Naive thymus-derived CD4-positive, alpha-beta T cell (primary cell): ENCODE measurements at regions not wholly inside any gene's neighbourhood (a gene's known extent, or its start where the extent isn't known, plus 50 kb on each side); places are given as distances from the start of the nearest gene placed in this dataset.

ENCODE experiments used
- ATAC-seq: fragments of 150-1000 bp; cut with Tn5 transposase; 2 replicates; pipeline ENCODE4 v1.10.0; 2021; ENCODE audit warnings: mild to moderate bottlenecking, moderate library complexity
- CTCF ChIA-PET: fragments of 350-600 bp; sonication (Branson Sonifier 250); formaldehyde crosslinking; loops from one replicate; lab custom pipeline; 2021; ENCODE audit warnings: antibody characterized with exemption; lab: Charles Lee
- POLR2A ChIA-PET: fragments of 350-600 bp; sonication (Branson Sonifier 250); formaldehyde crosslinking; loops from one replicate; lab custom pipeline; 2021; ENCODE audit warnings: antibody characterized with exemption, inconsistent platforms; lab: Charles Lee
- DNase-seq, 9 donors: peaks; one replicate each; pipeline versions ENCODE4 v3.0.0 to v3.0.0-alpha.2; 2020 to 2022; ENCODE audit warnings: mixed read lengths in 1 of 9
- H3K27ac ChIP-seq: one replicate; pipeline ENCODE4 v1.7.0; 2013; ENCODE audit warnings: mild to moderate bottlenecking, low read depth, low read length, moderate library complexity
- H3K27me3 ChIP-seq, 2 donors: one replicate each; pipeline ENCODE4 v1.7.0; 2013; ENCODE audit warnings: low read length in 2 of 2, mild to moderate bottlenecking in 2 of 2, moderate library complexity in 2 of 2; ENCODE audit not compliant: control insufficient read depth in 2 of 2, insufficient read depth in 2 of 2
- H3K36me3 ChIP-seq, 3 experiments: 1 replicate in 2 of 3; 2 replicates in 1 of 3; pipeline ENCODE4 v1.7.0; 2013; ENCODE audit warnings: low read length in 3 of 3, mild to moderate bottlenecking in 3 of 3, moderate library complexity in 1 of 3; ENCODE audit not compliant: insufficient read depth in 3 of 3, control insufficient read depth in 2 of 3
- H3K4me1 ChIP-seq, 2 donors: one replicate each; pipeline ENCODE4 v1.7.0; 2013; ENCODE audit warnings: low read length in 2 of 2, mild to moderate bottlenecking in 2 of 2, moderate library complexity in 1 of 2; ENCODE audit not compliant: control insufficient read depth in 2 of 2, insufficient read depth in 2 of 2
- H3K4me3 ChIP-seq: 2 replicates; pipeline ENCODE4 v1.7.0; 2013; ENCODE audit warnings: mild to moderate bottlenecking, low read length
- H3K9me3 ChIP-seq, 3 experiments: 1 replicate in 2 of 3; 2 replicates in 1 of 3; pipeline ENCODE4 v1.7.0; 2013; ENCODE audit warnings: low read length in 3 of 3; ENCODE audit not compliant: control insufficient read depth in 2 of 3
- H3K27ac Mint-ChIP-seq, 9 donors: one replicate each; pipeline ENCODE4 v1.8.0; 2020 to 2022; ENCODE audit warnings: mixed read lengths in 9 of 9, mild to moderate bottlenecking in 8 of 9, moderate library complexity in 5 of 9, inconsistent platforms in 2 of 9
- H3K27me3 Mint-ChIP-seq, 5 donors: one replicate each; pipeline ENCODE4 v1.8.0; 2021 to 2022; ENCODE audit warnings: mixed read lengths in 5 of 5, mild to moderate bottlenecking in 1 of 5
- H3K36me3 Mint-ChIP-seq, 5 donors: one replicate each; pipeline ENCODE4 v1.8.0; 2020 to 2022; ENCODE audit warnings: mixed read lengths in 5 of 5, mild to moderate bottlenecking in 3 of 5, inconsistent platforms in 1 of 5
- H3K4me1 Mint-ChIP-seq, 7 donors: one replicate each; pipeline ENCODE4 v1.8.0; 2020 to 2022; ENCODE audit warnings: mixed read lengths in 7 of 7, mild to moderate bottlenecking in 3 of 7, inconsistent platforms in 1 of 7
- H3K4me3 Mint-ChIP-seq, 10 donors: one replicate each; pipeline ENCODE4 v1.8.0; 2020 to 2022; ENCODE audit warnings: mild to moderate bottlenecking in 10 of 10, mixed read lengths in 10 of 10, moderate library complexity in 6 of 10, inconsistent platforms in 2 of 10
- H3K9me3 Mint-ChIP-seq, 11 donors: one replicate each; pipeline ENCODE4 v1.8.0; 2020 to 2022; ENCODE audit warnings: mixed read lengths in 11 of 11, mild to moderate bottlenecking in 4 of 11, inconsistent platforms in 1 of 11, moderate library complexity in 1 of 11
- intact Hi-C, 2 donors: fragments of 100-400 bp; cut with micrococcal nuclease; formaldehyde crosslinking; loops; one replicate each; pipeline ENCODE4 v1.15.1; 2023

DNA sequence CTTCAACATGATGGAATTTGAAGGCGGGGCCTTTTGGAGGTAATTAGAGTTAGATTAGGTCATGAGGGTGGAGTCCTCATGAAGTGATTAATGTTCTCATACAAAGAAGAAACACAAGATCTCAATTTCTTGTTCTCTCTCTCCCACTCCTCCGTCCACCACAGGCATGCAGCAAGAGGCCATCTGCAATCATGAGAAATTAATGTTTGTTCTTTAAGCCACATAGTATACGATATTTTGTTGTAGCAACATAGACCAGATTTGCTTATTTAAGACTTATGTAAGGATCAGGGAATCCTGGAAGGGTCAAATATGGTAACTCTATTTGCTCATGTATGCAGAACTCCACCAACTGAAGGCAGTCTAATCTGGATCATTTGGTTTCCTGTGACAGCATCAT lies 429.0 kb downstream of the LRIG3 start:
- CTCF ChIA-PET, result no interaction called here
- Histone ChIP-seq H3K27me3 (no peaks in the 10 kb centered on the region), H3K36me3 (no peaks in the 10 kb centered on the region), H3K9me3 (no peaks in the 10 kb centered on the region), H3K4me1 (no peaks in the 10 kb centered on the region), H3K27ac (no peak overlapping the region), H3K4me3 (no peak overlapping the region)
- no peak overlapping the region for H3K27ac Mint-ChIP-seq
- H3K9me3 Mint-ChIP-seq, result peaks cover 0 to 5% (median 0%) of the 10 kb centered on the region in 11 donors
- H3K27me3 Mint-ChIP-seq, result peaks cover 0 to 7% (median 0%) of the 10 kb centered on the region in 5 donors
- no peak for ATAC-seq
- intact Hi-C loops, result no loop called here
- no peak overlapping the region for H3K4me3 Mint-ChIP-seq
- POLR2A ChIA-PET, result no interaction called here
- no peaks in the 10 kb centered on the region for H3K36me3 Mint-ChIP-seq
- H3K4me1 Mint-ChIP-seq, result no peaks in the 10 kb centered on the region
- DNase-seq, result no peak

DNA sequence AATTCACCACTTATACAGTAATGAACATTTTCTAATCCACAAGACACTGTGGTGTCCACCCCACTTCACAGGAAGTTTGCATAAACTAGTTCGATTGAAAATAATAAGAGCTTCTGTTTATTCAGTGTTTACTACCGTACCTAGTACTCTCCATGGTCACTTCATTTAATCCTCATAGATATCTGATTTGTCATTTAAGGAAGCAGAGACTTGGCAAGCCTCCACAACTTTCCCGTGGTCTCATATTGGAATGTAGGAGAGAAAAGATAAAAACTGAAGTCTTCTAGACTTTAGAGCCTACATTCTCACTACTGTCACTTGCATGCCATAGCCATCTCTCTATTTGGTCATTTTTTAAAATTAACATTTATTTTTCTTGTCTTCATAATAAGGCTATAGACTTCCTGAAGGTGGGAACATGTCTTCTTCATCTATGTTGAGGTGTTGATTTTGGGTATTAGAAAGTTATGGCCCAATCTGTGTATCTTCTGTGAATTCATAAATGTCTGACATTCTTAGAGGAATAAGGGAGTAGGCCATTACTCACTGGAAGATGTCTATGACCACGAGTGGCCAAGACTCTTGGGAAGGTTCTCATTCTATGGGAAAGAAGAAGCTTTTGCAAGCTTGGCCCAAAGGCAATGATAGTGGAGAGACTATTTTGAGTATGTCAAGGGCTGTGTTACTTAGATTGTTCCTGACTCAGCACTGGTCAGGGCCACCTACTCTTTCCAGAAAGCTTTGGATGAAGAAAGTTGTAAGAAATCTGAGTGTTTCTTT lies 423.7 kb downstream of the LRIG3 start:
- Histone ChIP-seq H3K27me3 (no peaks in the 10 kb centered on the region), H3K4me3 (no peak overlapping the region), H3K9me3 (no peaks in the 10 kb centered on the region), H3K4me1 (no peaks in the 10 kb centered on the region), H3K27ac (no peak overlapping the region), H3K36me3 (no peaks in the 10 kb centered on the region)
- Mint-ChIP-seq H3K9me3 (peaks cover 0 to 4% (median 0%) of the 10 kb centered on the region in 11 donors), H3K4me3 (no peak overlapping the region), H3K27me3 (peaks cover 0 to 4% (median 0%) of the 10 kb centered on the region in 5 donors), H3K36me3 (no peaks in the 10 kb centered on the region), H3K4me1 (no peaks in the 10 kb centered on the region), H3K27ac (no peak overlapping the region)
- CTCF ChIA-PET, result no interaction called here
- intact Hi-C loops, result no loop called here
- POLR2A ChIA-PET, result no interaction called here
- ATAC-seq (no peak), DNase-seq (no peak)

DNA sequence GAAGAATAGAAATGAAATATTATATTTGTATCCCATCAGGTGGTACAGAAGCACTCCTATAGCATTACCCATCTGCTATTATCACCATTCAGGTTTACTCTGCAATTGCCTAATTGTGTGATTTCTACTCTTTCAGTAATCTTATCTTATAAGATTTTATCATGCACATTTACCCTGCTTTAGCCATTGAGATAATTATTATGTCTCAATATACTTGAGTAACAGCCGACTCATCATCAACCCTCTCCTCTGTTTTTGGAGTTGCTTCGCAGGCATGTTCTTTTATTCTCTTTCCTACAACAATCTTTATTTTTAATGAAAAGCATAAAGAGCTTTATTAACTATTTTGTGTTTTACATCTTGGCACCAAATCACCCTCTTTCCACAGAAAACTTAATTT lies 419.9 kb downstream of the LRIG3 start:
- Mint-ChIP-seq H3K36me3 (no peaks in the 10 kb centered on the region), H3K4me1 (no peaks in the 10 kb centered on the region), H3K4me3 (no peak overlapping the region), H3K9me3 (peaks cover 0 to 4% (median 0%) of the 10 kb centered on the region in 11 donors), H3K27me3 (peaks cover 0 to 4% (median 0%) of the 10 kb centered on the region in 5 donors), H3K27ac (no peak overlapping the region)
- Histone ChIP-seq H3K36me3 (no peaks in the 10 kb centered on the region), H3K9me3 (no peaks in the 10 kb centered on the region), H3K4me3 (no peak overlapping the region), H3K27ac (no peak overlapping the region), H3K4me1 (no peaks in the 10 kb centered on the region), H3K27me3 (no peaks in the 10 kb centered on the region)
- DNase-seq (no peak), ATAC-seq (no peak)
- intact Hi-C loops, result no loop called here
- ChIA-PET CTCF (no interaction called here), POLR2A (no interaction called here)

DNA sequence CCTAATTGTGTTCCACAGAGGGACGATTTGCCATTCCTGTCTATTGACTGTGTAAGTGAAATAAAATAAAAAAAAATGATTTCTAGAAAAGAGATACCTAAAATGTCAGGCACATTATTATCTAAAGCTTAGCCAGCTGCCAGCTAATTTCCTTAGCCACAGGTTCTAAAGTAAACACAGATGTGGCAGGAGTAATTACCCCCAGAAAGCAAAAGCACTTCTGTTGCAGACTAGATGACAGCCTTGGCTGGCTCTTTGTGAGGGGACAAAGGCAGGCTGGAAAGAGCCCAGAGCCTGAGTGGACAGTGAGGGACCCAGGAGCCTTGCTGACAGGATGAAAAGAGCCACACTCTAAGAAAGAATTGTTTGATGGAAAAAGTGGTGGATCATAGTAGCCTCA lies 418.1 kb downstream of the LRIG3 start:
- H3K36me3 ChIP-seq, result no peaks in the 10 kb centered on the region
- ChIA-PET CTCF (no interaction called here), POLR2A (no interaction called here)
- no peak overlapping the region for H3K4me3 ChIP-seq
- intact Hi-C loops, result no loop called here
- no peak overlapping the region for H3K27ac Mint-ChIP-seq
- no peaks in the 10 kb centered on the region for H3K4me1 ChIP-seq
- H3K9me3 Mint-ChIP-seq, result peaks cover 0 to 6% (median 0%) of the 10 kb centered on the region in 11 donors
- no peak overlapping the region for H3K27ac ChIP-seq
- DNase-seq (no peak), ATAC-seq (no peak)
- peaks cover 0 to 4% (median 0%) of the 10 kb centered on the region in 5 donors for H3K27me3 Mint-ChIP-seq
- H3K36me3 Mint-ChIP-seq, result no peaks in the 10 kb centered on the region
- H3K4me1 Mint-ChIP-seq, result no peaks in the 10 kb centered on the region
- H3K4me3 Mint-ChIP-seq, result no peak overlapping the region
- H3K27me3 ChIP-seq, result no peaks in the 10 kb centered on the region
- H3K9me3 ChIP-seq, result no peaks in the 10 kb centered on the region

DNA sequence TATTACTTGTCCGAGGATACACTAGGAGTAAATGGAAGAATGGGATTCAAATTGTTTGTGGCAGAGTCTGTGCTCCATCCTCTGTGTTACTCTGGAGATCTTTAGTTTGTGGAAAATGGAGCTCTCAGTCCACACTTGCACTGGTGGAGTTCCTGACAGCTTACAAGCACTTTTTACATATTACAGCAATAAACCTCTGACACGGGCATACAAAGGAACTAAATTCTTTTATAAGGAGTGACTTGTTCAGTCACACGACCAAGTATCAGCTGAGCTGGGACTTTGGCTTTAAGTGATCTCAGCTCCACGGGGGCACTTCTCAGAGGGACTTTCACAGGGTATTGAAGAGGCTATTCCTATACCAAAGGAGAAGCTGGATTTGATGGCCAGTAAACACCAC lies 417.5 kb downstream of the LRIG3 start:
- no peaks in the 10 kb centered on the region for H3K4me1 Mint-ChIP-seq
- Histone ChIP-seq H3K4me3 (no peak overlapping the region), H3K9me3 (no peaks in the 10 kb centered on the region), H3K27me3 (no peaks in the 10 kb centered on the region), H3K36me3 (no peaks in the 10 kb centered on the region), H3K27ac (no peak overlapping the region), H3K4me1 (no peaks in the 10 kb centered on the region)
- ATAC-seq (no peak), DNase-seq (no peak)
- POLR2A ChIA-PET, result no interaction called here
- H3K9me3 Mint-ChIP-seq, result peaks cover 0 to 6% (median 0%) of the 10 kb centered on the region in 11 donors
- CTCF ChIA-PET, result no interaction called here
- no peak overlapping the region for H3K4me3 Mint-ChIP-seq
- intact Hi-C loops, result no loop called here
- peaks cover 0 to 3% (median 0%) of the 10 kb centered on the region in 5 donors for H3K27me3 Mint-ChIP-seq
- no peaks in the 10 kb centered on the region for H3K36me3 Mint-ChIP-seq
- H3K27ac Mint-ChIP-seq, result no peak overlapping the region

DNA sequence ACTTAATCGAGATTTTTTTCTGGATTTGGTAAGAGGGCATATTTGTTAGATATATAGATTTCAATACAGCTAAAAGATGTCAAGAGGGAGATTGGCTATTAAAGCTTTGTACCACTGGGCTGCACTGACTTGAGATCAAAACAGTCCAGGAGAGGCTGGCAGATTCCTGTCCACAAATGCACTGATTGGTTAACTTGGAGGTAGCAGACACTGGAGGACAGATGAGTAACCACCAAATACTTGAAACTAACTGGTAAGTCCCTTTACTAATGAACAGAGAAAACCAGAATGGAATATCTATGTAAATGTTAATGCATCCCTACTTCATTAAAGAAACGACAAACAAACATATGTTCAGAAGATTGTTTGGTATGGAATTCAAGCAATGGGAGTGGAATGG lies 416.6 kb downstream of the LRIG3 start:
- peaks cover 0 to 3% (median 0%) of the 10 kb centered on the region in 5 donors for H3K27me3 Mint-ChIP-seq
- ATAC-seq (no peak), DNase-seq (no peak)
- Histone ChIP-seq H3K27ac (no peak overlapping the region), H3K9me3 (no peaks in the 10 kb centered on the region), H3K36me3 (no peaks in the 10 kb centered on the region), H3K4me3 (no peak overlapping the region), H3K4me1 (no peaks in the 10 kb centered on the region), H3K27me3 (no peaks in the 10 kb centered on the region)
- H3K27ac Mint-ChIP-seq, result no peak overlapping the region
- peaks cover 0 to 9% (median 0%) of the 10 kb centered on the region in 11 donors for H3K9me3 Mint-ChIP-seq
- H3K4me3 Mint-ChIP-seq, result no peak overlapping the region
- no peaks in the 10 kb centered on the region for H3K36me3 Mint-ChIP-seq
- intact Hi-C loops, result no loop called here
- ChIA-PET POLR2A (no interaction called here), CTCF (no interaction called here)
- H3K4me1 Mint-ChIP-seq, result no peaks in the 10 kb centered on the region
